GM18517 (cell line): ENCODE measurements at regions not wholly inside any gene's neighbourhood (a gene's known extent, or its start where the extent isn't known, plus 50 kb on each side); places are given as distances from the start of the nearest gene placed in this dataset.

Experiments used
- ATAC-seq: cut with Tn5 transposase; IDR thresholded peaks from one replicate; pipeline ENCODE4 v1.9.1; 2021; ENCODE audit warnings: mild to moderate bottlenecking, moderate library complexity; ENCODE audit not compliant: unreplicated experiment

DNA sequence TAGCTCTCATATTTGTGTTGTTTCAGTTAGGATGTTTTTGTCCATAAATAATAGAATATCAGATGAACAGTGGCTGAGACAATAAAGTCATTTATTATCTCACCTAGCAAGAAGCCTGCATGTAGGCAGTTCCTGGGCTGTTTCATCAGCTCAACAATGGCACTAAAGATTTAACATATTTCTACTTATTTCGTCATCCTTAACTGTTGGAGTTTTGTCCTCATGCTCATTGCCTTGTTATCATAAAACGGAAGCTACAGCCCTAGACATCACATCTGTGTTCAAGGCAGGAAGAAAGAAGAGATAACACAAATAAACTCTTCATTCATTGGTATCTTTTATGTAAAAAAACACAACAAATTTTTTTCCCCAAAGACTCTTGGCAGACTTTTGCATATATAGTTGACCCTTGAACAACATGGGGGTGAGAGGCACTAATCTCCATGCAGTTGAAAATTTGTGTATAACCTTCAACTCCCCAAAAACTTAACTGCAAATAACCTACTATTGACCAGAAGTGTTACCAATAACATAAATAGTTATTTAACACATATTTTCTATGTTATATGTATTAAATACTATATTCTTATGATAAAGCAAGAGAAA lies 277.2 kb upstream of the ADRA1B start:
- no peak for ATAC-seq

DNA sequence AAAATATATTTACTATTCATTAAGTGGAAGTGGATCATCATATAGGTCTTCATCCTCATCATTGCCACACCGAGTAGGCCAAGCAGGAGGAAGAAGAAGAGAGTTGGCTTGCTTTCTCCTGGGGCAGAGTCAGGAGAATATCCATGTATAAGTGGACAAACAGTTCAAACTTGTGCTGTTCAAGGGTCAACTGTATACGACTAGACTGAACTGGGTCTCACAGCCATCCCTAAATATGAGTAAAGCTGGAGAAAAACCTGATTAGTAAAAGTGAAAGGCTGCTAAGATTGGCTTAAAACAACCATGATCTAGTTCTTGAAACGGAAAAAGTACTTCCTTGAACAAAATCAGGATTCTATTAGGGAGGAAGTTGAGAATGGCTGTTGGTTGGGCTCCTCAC lies 276.7 kb upstream of the ADRA1B start:
- no peak for ATAC-seq

- no peak for ATAC-seq
These were observed 275.8 kb upstream of the ADRA1B start for GRCh38 chr5:159640446-159640845.

DNA sequence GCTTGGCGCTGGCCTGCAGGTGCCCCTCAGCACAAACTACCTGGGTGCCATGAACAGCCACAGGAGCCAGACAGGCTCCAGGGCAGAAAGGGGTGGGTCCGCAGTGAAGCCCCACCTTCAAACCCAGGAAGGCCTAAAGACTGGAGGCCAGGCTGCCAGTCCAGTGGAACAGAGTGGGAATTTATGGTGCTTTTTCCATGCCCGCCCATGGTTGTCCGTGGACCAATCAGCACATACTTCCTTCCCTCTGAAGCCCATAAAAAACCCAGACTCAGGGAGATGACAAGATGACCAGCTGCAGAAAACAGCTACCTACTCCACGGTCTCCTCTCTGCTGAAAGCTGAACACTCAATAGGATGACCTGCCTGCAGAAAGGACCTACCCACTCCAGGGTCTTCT lies 275.4 kb upstream of the ADRA1B start:
- ATAC-seq: no peak

DNA sequence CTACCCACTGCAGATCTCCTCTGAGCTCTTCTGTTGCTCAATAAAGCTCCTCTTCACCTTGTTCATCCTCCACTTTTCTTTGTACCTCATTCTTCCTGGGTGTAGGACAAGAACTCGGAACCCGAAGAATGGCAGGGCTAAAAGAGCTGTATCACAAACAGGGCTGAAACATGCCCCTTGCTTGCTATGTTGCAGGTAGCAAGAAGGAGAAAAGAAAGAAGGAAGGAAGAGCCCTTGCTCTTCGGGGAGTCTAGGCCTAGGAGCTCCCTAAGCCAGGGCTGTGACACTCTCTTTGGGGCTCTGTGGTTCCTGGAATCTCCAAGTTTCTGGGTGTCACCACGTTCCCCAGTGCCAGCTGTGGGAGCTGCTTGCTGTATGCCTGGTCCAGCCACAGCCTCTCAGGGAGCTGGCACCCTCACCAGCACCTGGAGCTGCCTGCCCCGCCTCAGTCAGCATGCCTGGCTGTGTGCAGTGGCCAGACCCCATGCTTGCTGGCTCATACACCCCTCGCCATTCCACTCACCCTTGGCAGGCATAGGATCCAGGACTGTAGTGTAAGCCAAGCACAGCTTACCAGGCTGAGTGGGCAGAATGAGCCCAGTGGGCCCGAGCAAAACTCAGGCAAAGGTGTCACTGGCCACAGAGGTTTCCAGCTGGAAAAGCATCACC lies 274.8 kb upstream of the ADRA1B start:
- ATAC-seq: no peak

DNA sequence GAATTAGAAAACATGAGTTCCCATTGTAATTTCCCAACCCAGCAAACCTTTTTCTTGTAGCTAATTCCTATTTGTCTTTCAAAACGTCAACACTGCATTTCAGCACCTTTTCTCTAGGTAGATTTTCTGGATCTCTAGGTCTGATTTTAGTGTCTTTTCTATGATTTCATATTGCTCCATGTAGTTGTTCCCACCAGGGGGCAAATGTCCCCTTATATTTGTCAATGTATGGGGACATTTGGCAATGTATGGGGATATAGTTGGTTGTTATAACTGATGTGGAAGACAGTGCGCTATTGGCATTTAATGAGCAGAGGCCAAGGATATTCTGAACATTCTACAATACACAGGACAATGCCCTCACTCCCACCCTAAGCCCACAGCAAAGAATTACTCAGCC lies 273.9 kb upstream of the ADRA1B start:
- ATAC-seq: no peak

DNA sequence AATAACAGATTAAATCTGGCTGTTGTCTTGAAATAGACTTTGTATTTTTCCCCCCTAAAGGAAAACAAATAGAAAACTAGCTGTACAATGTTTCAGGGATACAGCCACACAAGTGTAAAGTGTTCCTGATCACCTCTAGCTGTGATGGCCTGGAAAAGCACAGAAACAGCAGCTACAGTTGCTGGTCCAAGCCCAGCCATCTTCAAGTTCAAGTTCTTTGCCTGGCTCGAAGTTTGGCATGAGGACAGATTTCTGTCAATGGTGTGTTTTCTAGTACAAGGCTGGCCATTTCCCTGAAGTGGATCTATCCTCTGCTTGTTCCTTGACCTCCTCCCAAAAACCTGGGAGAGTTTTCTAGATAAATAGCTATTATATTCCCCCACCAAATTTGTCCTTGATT lies 272.2 kb upstream of the ADRA1B start:
- ATAC-seq: no peak

- ATAC-seq: no peak
These were observed 271.0 kb upstream of the ADRA1B start for GRCh38 chr5:159645179-159645846.

- ATAC-seq: no peak
These were observed 265.5 kb upstream of the ADRA1B start for GRCh38 chr5:159650803-159651202.

DNA sequence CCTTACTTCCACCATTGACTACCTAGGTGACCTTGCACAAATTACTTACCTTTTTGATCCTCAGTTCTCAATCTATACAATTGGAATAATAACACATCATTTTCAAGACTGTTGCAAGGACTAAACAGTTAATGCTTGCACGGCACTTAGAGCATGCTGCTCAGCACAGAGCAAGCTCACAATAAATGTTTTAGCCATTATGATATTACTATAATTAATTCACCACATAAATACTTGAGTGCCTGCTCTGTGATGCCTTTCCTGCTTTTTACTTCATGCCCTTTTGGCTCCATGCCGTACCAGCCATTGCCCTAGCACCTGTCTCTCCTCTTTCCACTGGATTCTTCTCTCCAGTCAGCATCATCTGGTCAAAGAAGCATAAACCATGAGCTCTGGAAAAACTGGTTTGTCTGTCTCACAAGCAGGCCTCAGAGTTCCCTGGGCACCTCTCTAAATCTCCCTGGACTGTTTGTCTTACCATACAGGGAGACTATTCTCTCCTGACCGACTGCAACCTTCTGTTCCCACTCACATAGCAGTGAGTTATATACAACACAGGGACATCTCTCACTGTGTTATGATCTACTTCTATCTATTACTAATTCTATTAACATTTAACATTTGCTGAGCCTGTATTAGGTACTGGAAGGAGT lies 260.4 kb upstream of the ADRA1B start:
- no peak for ATAC-seq

- ATAC-seq: no peak
These were observed 259.0 kb upstream of the ADRA1B start for GRCh38 chr5:159657298-159657697.

GRCh38 chr5:159657771-159658170 lies 258.5 kb upstream of the ADRA1B start:
- ATAC-seq: no peak

DNA sequence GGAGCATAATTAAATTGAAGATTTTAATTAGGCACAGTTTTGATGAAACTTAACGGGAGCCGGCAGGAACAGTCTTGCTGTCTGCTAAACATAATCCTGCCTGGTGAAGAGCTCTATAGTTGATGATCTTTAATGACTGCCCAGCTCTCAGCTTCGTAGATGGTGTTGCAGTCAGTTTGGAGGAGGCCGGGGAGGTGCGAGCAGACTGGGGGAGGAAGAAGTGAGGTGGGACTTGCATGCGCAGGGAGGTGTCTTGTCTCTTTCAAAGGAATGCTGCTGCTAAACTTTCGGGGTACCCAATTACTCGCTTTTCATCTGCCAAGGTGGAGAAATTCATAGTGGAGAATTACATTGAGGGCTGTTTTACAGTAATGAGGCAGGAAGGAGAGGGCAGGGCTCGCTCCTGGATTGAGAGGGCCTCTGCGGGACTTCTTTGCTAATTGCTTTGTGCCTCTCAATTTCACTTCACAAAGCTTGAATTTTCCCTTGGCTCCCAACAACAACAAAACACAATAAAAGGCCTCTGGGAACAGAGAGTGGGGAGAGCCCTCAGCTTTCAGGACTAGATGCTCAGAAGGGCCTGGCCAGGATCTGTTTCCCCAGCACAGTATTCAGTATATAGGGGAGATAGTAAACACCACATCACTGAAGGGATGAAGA lies 257.9 kb upstream of the ADRA1B start:
- ATAC-seq: no peak

DNA sequence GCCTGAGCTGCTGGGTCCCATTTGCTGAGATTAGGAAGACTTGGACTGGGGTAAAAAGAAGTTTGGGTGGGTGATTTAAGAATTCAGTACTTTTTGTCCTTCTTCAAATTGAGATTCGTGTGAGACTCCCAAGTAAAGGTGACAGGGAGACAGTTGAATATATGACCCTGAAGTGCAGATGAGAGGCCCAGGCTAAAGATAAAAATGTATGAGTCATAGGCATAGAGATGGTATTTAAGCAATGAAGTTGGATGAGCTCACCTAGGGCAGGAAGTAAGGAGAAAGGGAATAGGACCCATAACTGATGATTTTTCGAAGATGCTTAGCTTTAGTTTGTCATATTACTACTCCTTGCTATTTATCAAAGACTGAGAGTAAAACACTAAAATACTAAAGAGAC lies 255.9 kb upstream of the ADRA1B start:
- ATAC-seq: no peak

- no peak for ATAC-seq
These were observed 252.3 kb upstream of the ADRA1B start for GRCh38 chr5:159663986-159664385.

DNA sequence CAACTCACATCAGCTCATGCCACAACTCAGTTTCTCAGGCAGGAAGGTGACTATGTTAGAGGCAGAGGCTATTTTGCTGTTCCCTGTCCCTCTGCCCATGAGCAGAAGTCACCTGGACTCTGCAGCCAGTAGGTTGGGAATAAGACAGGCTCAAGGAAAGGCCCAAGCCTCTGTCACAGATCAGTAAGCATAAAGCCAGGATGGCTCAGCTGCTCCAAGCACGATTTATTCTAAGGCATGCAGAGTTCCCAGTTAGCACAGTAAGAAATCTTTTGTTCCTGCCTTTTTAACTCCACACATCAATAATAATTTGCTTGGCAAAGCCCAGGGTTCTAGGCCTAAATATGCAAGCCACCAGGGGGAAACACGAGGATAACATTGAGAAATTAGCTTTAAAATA lies 249.0 kb upstream of the ADRA1B start:
- no peak for ATAC-seq

DNA sequence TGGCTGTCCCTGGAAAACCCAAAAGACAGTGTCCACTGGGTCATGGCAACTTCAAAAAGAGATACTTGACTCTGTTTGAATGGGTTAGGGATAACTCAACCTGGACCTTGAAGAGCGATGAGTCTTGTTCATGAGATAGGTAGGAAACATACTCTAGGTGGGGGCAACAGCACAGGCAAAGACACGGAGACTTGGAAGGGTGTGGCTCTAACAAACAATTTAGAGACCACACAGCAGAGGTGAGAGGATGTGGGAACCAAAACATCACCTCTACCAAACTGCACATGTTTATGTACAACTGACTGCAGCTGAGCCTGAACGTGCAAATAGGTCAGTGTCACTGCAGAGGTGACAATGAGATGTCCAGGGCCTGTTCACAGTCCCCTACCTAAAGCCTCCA lies 247.7 kb upstream of the ADRA1B start:
- ATAC-seq: no peak

- no peak for ATAC-seq
These were observed 246.7 kb upstream of the ADRA1B start for GRCh38 chr5:159669559-159669958.

DNA sequence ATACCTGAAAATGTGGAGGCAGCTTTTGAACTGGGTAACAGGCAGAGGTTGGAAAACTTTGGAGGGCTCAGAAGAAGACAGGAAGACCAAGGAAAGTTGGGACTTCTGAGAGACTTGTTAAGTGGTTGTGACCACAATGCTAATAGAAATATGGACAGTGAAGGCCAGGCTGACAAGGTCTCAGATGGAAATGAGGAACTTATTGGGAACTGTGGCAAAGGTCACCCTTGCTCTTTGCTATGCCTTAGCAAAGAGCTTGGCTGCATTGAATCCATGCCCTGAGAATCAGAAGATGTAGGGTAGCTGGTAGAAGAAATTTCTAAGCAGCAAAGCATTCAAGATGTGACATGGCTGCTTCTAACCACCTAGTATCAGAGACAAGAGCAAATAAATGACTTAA lies 244.4 kb upstream of the ADRA1B start:
- ATAC-seq: no peak

DNA sequence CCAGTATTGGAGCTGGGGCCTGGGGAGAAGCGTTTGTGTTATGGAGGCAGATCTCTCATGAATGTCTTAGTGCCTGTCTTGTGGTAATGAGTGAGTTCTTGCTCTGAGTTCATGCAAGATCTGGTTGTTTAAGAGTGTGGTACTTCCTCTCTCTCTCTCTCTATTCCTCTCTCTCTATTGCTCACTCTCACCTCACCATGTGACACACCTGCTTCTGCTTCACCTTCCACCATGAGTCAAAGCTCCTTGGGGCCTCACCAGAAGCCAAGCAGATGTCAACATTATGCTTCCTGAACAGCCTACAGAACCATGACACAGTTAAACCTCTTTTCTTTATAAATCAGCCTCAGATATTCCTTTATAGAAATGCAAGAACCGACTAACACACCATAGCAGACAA lies 242.7 kb upstream of the ADRA1B start:
- ATAC-seq: no peak

DNA sequence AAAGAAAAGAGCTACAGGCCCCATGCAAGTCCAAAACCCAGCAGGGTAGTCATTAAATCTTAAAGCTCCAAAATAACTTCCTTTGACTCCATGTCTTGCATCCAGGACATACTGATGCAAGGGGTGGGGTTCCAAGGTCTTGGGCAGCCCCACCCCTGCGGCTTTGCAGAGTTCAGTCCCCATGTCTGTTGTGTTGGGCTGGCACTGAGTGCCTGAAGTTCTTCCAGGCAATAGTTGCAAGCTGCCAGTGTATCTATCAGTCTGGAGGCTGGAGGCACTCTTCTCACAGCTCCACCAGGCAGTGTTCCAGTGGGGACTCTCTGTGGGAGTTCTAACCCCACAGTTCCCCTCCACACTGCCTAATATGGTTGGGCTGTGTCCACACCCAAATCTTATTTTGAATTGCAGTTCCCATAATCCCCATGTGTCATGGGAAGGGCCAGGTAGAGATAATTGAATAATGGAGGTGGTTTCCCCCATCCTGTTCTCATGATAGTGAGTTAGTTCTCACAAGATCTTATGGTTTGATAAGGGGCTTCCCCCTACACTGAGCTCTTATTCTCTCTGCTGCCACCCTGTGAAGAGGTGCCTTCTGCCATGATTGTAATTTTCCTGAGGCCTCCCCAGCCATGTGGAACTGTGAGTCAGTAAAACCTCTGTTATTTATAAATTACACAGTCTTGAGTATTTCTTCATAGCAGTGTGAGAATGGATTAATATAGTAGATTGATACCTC lies 237.5 kb upstream of the ADRA1B start:
- no peak for ATAC-seq
